ENCODE measurements at regions not wholly inside any gene's neighbourhood (a gene's known extent, or its start where the extent isn't known, plus 50 kb on each side); places are given as distances from the start of the nearest gene placed in this dataset.

DNA sequence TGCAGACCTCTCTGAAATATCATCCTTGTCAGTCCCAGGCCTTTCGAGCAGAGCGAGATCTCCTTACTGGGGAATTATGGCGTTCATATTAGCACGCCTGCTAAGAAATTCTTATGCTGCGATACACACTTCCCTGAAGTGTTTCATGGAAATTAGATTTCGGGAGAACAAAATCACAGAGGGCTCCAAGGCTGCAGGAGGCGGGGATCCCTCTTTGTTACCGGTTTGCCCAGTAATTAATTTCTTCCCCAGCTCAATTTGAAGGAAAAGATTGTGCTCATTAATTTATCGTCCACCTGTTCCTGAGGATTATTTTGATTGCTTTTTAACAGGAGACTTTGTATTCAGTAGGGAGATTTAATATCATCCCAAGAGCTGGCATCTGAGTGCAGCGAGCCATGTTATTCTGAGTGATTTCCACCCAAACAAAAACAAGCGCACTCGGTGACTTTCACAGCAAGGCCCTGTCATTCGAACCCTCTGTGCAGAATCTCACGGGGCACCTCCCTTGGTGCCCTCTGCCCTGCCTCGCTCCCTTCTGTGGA is 202.3 kb upstream of the GALNT2 start:
- TF ChIP-seq EZH2 (IDR thresholded peaks at IDR 0.05) (no peak), POLR2AphosphoS5 (IDR thresholded peaks at IDR 0.05; ENCODE audit: borderline replicate concordance, low read depth, low read length) (no peak), FOXP2 (optimal IDR thresholded peaks at IDR 0.05; ENCODE audit: control extremely low read depth, extremely low read length, insufficient read depth) (no peak)
